GM13977 (cell line): ENCODE measurements at regions not wholly inside any gene's neighbourhood (a gene's known extent, or its start where the extent isn't known, plus 50 kb on each side); places are given as distances from the start of the nearest gene placed in this dataset.

Experiments
- DNase-seq: peaks from one replicate; pipeline ENCODE4 v3.0.0; 2012; ENCODE audit warnings: low spot score
- in situ Hi-C: fragments of 300-500 bp; cut with MboI; formaldehyde crosslinking; loops from one replicate; pipeline ENCODE4 v1.12.0; 2022; ENCODE audit warnings: low sequenced_read_pairs, low pct_unique_long_range_greater_than_20kb, mixed read lengths, inconsistent platforms; ENCODE audit not compliant: unreplicated experiment
- TF ChIP-seq, protein P1 (sequence below): IDR thresholded peaks from 2 replicates; pipeline ENCODE4 v1.5.1; 2012; ENCODE audit warnings: mild to moderate bottlenecking, control low read depth; ENCODE audit not compliant: insufficient read depth; ENCODE audit errors: extremely low read depth, missing control alignments

DNA sequence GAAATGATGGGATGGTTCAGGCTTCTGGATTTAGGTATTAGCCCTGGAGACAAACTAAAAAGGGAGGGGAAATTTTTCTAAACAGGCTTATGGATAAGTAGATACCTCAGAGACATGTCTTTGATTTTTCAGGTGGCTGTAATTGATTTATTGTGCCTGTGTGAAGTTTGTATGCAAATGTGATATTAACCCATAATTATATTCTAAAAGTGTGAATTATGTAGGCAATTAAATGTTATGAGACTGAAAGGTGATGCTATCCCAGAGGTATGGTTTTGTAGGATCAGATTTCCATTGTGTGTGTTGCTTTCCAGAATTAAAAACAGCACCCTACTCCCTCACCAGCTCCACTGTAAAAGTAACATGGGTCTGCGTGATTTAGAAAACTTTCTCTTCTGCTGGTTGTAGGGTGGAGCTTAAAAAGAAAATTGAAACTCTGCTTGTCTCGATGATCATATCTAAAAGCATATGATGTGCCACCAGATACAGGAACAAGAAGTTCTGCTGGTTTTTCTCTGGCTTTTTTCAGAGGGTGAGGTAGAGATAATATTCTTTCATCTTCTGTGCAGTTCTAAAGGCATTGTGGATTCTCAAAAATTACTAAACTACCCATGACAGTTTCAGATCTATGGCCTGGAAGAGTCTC is 71.8 kb upstream of the TAF11L2 start:
- TF ChIP-seq, protein P1, sequence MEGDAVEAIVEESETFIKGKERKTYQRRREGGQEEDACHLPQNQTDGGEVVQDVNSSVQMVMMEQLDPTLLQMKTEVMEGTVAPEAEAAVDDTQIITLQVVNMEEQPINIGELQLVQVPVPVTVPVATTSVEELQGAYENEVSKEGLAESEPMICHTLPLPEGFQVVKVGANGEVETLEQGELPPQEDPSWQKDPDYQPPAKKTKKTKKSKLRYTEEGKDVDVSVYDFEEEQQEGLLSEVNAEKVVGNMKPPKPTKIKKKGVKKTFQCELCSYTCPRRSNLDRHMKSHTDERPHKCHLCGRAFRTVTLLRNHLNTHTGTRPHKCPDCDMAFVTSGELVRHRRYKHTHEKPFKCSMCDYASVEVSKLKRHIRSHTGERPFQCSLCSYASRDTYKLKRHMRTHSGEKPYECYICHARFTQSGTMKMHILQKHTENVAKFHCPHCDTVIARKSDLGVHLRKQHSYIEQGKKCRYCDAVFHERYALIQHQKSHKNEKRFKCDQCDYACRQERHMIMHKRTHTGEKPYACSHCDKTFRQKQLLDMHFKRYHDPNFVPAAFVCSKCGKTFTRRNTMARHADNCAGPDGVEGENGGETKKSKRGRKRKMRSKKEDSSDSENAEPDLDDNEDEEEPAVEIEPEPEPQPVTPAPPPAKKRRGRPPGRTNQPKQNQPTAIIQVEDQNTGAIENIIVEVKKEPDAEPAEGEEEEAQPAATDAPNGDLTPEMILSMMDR = no peak
- in situ Hi-C loops = no loop called here
- DNase-seq = peak; percentile 42

DNA sequence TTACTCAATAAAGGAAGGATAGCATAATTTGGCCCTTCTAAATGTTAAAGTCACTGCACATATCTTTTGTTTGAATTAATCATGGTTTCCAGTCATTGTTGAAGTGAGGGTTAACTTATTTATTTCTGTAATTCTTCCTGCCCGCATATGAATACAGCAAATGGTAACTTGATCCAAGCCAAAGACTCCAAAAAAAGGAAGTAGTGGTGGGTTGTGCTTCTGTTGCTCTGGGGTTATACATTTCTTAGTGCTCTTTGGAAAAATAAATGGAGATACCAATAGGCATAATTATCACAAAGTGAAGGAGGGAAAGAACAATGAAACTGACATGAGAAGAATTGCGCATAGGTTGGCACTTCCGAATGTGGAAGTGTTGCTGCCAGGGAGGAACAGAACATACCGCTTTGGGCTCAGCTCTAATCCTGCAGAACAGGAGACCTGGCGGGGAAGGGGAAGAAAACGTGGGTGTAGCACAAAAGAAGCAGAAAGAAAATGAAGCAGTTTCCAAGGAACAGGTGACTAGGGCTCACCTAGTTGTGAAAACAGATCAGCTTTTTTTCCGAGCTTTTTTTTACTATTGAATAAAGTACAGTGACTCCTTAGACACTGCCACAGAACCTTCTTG is 69.7 kb upstream of the TAF11L2 start:
- TF ChIP-seq, protein P1 = no peak
- no peak for DNase-seq
- in situ Hi-C loops = no loop called here

DNA sequence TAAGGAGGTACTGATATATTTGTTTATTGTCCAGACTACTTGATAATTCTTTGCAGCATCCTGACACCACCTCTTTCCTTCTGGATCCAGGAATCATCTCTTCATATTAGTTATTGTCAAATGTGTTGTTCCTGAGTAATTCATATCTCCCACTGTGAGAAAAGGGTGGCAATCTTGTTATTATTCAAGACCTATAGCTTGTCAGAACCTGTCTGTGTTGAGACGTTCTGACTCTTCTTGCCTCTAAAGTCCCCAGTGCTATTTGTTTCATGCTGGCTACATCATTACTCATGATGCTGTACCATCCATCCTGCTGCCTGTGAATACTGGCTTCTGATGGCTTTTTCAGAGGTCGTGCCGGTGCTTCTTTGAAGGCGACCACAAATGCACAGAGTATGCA is 68.7 kb upstream of the TAF11L2 start:
- TF ChIP-seq, protein P1 = no peak
- in situ Hi-C loops = no loop called here
- no peak for DNase-seq

DNA sequence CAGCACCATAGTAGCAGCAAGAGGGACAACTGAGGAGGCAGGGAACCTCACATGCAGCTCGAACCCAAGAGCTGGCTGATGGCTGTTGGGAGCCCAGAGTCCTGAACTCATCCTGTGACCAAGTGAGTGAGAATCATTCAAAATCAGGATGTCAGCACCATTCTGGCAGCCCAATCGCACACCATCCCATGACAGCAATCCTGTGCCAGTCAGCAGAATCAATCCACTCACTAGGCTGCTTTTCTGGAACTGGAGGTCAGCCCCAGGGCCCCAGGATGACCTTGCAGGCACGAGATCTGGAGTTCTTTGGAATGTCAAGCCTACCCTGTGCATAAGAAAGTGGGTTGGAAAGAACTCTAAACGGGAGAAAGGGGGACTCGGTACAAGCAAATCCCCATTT is 67.8 kb upstream of the TAF11L2 start:
- DNase-seq = no peak
- in situ Hi-C loops = no loop called here

DNA sequence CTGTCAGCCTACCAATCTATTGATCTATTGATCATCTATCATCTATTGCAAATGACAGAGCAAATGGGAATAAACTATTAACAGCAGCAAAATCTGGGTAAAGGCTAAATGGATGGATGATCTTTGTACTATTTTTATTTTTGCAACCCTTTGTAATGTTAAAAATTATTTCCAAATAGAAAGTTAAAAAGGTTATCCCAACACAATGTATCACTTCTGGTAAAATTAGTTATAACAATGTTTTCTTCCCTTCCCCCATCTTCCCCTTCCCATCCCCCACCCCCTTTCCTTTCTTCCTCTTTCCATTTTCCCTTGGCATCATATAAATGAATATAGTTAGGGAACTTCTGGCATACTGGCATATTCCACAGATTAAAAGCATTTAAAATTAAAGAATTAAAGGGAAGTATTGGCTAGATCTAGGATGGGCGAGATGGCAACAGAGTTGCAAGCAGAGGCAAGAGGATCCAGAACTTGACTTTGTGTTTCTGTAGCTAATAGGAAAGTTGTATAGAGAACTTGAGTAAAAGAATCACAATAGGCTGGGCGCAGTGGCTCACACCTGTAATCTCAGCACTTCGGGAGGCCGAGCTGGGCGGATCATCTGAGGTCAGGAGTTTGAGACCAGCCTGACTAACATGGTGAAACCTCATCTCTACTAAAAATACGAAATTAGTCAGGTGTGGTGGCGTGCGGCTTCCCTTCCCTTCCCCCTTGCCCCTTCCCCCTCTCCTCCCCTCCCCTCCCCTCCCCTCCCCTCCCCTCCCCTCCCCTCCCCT is 66.6 kb upstream of the TAF11L2 start:
- DNase-seq = no peak
- TF ChIP-seq, protein P1 = no peak
- in situ Hi-C loops = no loop called here

More for the DNA sequence above, 67.8 kb upstream of the TAF11L2 start:
- TF ChIP-seq, protein P1 = no peak

DNA sequence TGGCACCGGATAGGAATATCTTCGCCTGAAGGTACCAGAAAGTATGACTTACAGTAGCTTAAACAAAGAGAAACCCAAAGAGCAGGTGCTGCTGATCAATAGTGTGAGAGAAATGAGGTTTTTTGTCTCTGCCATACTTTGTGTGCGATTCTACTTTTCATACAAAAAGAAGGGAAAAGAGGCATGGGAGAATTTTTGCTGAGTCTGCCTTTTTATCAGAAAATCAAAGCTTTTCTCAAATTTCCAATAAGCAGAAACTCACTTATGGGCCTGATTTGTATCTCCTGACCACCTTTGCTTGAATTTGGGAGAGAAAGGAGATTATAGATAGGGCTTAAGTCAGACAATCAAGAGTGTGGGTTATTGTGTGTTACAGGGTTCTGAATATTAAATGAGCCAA is 65.5 kb upstream of the TAF11L2 start:
- in situ Hi-C loops = no loop called here
- TF ChIP-seq, protein P1 = no peak
- DNase-seq = no peak
